GM23338 (cell line): ENCODE measurements at regions not wholly inside any gene's neighbourhood (a gene's known extent, or its start where the extent isn't known, plus 50 kb on each side); places are given as distances from the start of the nearest gene placed in this dataset.

Experiments
- ATAC-seq: fragments of 200-7000 bp; cut with Tn5 transposase; 3 replicates; pipeline ENCODE4 v1.9.1; 2020
- DNase-seq: peaks from one replicate; pipeline ENCODE4 v3.0.0-alpha.2; 2015; ENCODE audit warnings: low spot score
- H2AFZ ChIP-seq: fragments of 200-600 bp; sonication (generic); 2 replicates; pipeline ENCODE4 v1.8.0; 2016; ENCODE audit warnings: antibody characterized with exemption, mild to moderate bottlenecking, moderate library complexity
- H3F3A ChIP-seq: fragments of 200-600 bp; sonication (generic); replicated peaks from 2 replicates; pipeline ENCODE4 v1.8.0; 2017; ENCODE audit warnings: antibody characterized with exemption, mixed run types, low read depth
- H3K27ac ChIP-seq: fragments of 200-600 bp; sonication (generic); 2 replicates; pipeline ENCODE4 v1.6.1; 2016; ENCODE audit warnings: low read depth
- H3K27me3 ChIP-seq: fragments of 200-600 bp; sonication (generic); 2 replicates; pipeline ENCODE4 v1.8.0; 2016; ENCODE audit warnings: mild to moderate bottlenecking, mixed run types, moderate library complexity; ENCODE audit not compliant: insufficient read depth
- H3K36me3 ChIP-seq: fragments of 200-600 bp; sonication (generic); 2 replicates; pipeline ENCODE4 v1.8.0; 2016; ENCODE audit warnings: mild to moderate bottlenecking; ENCODE audit not compliant: insufficient read depth
- H3K4me1 ChIP-seq: fragments of 200-600 bp; sonication (generic); 2 replicates; pipeline ENCODE4 v1.8.0; 2016; ENCODE audit warnings: mild to moderate bottlenecking, moderate library complexity; ENCODE audit not compliant: insufficient read depth
- H3K4me2 ChIP-seq: fragments of 200-600 bp; sonication (generic); 2 replicates; pipeline ENCODE4 v1.7.1; 2017; ENCODE audit warnings: mixed run types
- H3K4me3 ChIP-seq: fragments of 200-600 bp; sonication (generic); 2 replicates; pipeline ENCODE4 v1.6.1; 2016; ENCODE audit warnings: mixed run types
- H3K79me2 ChIP-seq: fragments of 200-600 bp; sonication (generic); replicated peaks from 2 replicates; pipeline ENCODE4 v1.8.0; 2017; ENCODE audit warnings: mild to moderate bottlenecking; ENCODE audit not compliant: insufficient read depth
- H3K9me2 ChIP-seq: fragments of 200-600 bp; sonication (generic); 2 replicates; pipeline ENCODE4 v1.8.0; 2017; ENCODE audit not compliant: insufficient read depth
- H4K20me1 ChIP-seq: fragments of 200-600 bp; sonication (generic); replicated peaks from 2 replicates; pipeline ENCODE4 v1.8.0; 2017; ENCODE audit warnings: mild to moderate bottlenecking; ENCODE audit not compliant: insufficient read depth
- H3K27ac Mint-ChIP-seq: 2 replicates; pipeline ENCODE4 v1.8.0; 2020; ENCODE audit warnings: inconsistent platforms, mild to moderate bottlenecking, moderate library complexity, mixed read lengths
- H3K27me3 Mint-ChIP-seq: 3 replicates; pipeline ENCODE4 v1.8.0; 2022; ENCODE audit warnings: low read depth, mild to moderate bottlenecking, moderate library complexity, mixed read lengths, inconsistent platforms; ENCODE audit not compliant: insufficient read depth, poor library complexity
- H3K36me3 Mint-ChIP-seq: 3 replicates; pipeline ENCODE4 v1.8.0; 2021; ENCODE audit warnings: low read depth, mild to moderate bottlenecking, inconsistent platforms, moderate library complexity, mixed read lengths
- H3K4me1 Mint-ChIP-seq: 3 replicates; pipeline ENCODE4 v1.8.0; 2020; ENCODE audit warnings: mild to moderate bottlenecking, inconsistent platforms, mixed read lengths
- H3K4me3 Mint-ChIP-seq: 3 replicates; pipeline ENCODE4 v1.8.0; 2021; ENCODE audit warnings: moderate library complexity, mild to moderate bottlenecking, inconsistent platforms, mixed read lengths
- H3K9me3 Mint-ChIP-seq: 3 replicates; pipeline ENCODE4 v1.8.0; 2020; ENCODE audit warnings: moderate library complexity, mild to moderate bottlenecking, inconsistent platforms, mixed read lengths
- CREB1 ChIP-seq: fragments of 250-450 bp; sonication (Bioruptor Pico); IDR thresholded peaks from 2 replicates; pipeline ENCODE4 v1.5.0; 2020; ENCODE audit warnings: low read depth, mild to moderate bottlenecking, moderate library complexity
- EZH2 ChIP-seq: fragments of 200-600 bp; sonication (generic); IDR thresholded peaks from one replicate; pipeline ENCODE4 v1.8.0; 2017; ENCODE audit warnings: antibody characterized with exemption, mild to moderate bottlenecking, low read depth; ENCODE audit not compliant: unreplicated experiment
- EZH2phosphoT487 ChIP-seq: fragments of 200-600 bp; sonication (generic); IDR thresholded peaks from one replicate; pipeline ENCODE4 v1.8.1; 2018; ENCODE audit warnings: antibody characterized with exemption; ENCODE audit not compliant: unreplicated experiment
- JUNB ChIP-seq: IDR thresholded peaks from one replicate; pipeline ENCODE4 v1.6.1; 2016; ENCODE audit warnings: antibody characterized with exemption; ENCODE audit not compliant: unreplicated experiment
- NANOG ChIP-seq: IDR thresholded peaks from 2 replicates; pipeline ENCODE4 v1.6.1; 2016; ENCODE audit warnings: antibody characterized with exemption, borderline replicate concordance
- POLR2AphosphoS5 ChIP-seq: IDR thresholded peaks from 2 replicates; pipeline ENCODE4 v1.6.1; 2016; ENCODE audit warnings: antibody characterized with exemption, low read depth
- STAT1 ChIP-seq: IDR thresholded peaks from one replicate; pipeline ENCODE4 v1.6.1; 2016; ENCODE audit warnings: antibody characterized with exemption; ENCODE audit not compliant: unreplicated experiment
- ZNF114 ChIP-seq: fragments of 250-450 bp; sonication (Bioruptor Pico); IDR thresholded peaks from 2 replicates; pipeline ENCODE4 v1.5.0; 2020; ENCODE audit warnings: mild to moderate bottlenecking, moderate library complexity
- ZNF331 ChIP-seq: fragments of 250-450 bp; sonication (Bioruptor Pico); IDR thresholded peaks from 2 replicates; pipeline ENCODE4 v1.5.0; 2020; ENCODE audit warnings: low read depth, mild to moderate bottlenecking, moderate library complexity
- TF ChIP-seq, protein P1 (sequence below): fragments of 250-450 bp; sonication (Bioruptor Pico); IDR thresholded peaks from 2 replicates; pipeline ENCODE4 v1.5.0; 2020; ENCODE audit warnings: mild to moderate bottlenecking, moderate library complexity
- TF ChIP-seq, protein P2 (sequence below), 2 experiments: fragments of 200-600 bp in 1 of 2; sonication (generic) in 1 of 2; conservative IDR thresholded peaks; 2 replicates each; pipeline versions ENCODE4 v1.5.1 to v1.6.1; 2016 to 2017; ENCODE audit warnings: antibody characterized with exemption in 2 of 2, low read depth in 2 of 2, mild to moderate bottlenecking in 2 of 2, moderate library complexity in 1 of 2
- TF ChIP-seq, protein P3 (sequence below): IDR thresholded peaks from one replicate; pipeline ENCODE4 v1.6.1; 2018; ENCODE audit warnings: antibody characterized with exemption; ENCODE audit not compliant: unreplicated experiment
- TF ChIP-seq, protein P4 (sequence below): IDR thresholded peaks from 2 replicates; pipeline ENCODE4 v1.6.1; 2016; ENCODE audit warnings: antibody characterized with exemption

DNA sequence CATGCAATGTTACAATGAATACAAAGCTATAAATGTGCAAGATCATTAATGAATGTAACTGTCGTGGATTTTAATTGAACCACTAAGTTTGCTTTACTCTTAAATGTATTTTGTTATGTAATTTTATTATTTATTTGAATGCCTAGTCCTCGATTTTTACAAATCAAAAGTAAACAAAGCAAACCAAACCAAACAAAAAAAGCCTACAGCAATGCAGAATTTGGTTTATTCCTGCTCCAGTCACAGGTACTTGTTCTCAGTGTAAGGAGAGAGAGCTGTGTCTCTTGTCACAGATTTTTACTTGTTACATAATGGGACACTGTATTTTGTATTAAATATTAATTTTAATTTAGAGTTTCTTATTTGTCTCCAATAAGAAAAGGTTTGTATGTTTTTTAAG is 584.3 kb upstream of the SLITRK6 start:
- H3K27me3 Mint-ChIP-seq, result no peaks in the 10 kb centered on the region
- H3K4me2 ChIP-seq, result no peak overlapping the region
- DNase-seq, result no peak
- H3K4me1 Mint-ChIP-seq, result no peaks in the 10 kb centered on the region
- no peaks in the 10 kb centered on the region for H3K9me2 ChIP-seq
- H2AFZ ChIP-seq, result no peak overlapping the region
- no peaks in the 10 kb centered on the region for H3K36me3 ChIP-seq
- H3K4me3 ChIP-seq, result no peak overlapping the region
- no peak for ATAC-seq
- H3K79me2 ChIP-seq, result no peaks in the 10 kb centered on the region
- no peak overlapping the region for H3K4me3 Mint-ChIP-seq
- no peaks in the 10 kb centered on the region for H3K4me1 ChIP-seq
- no peak for TF ChIP-seq POLR2AphosphoS5
- TF ChIP-seq, protein P1, sequence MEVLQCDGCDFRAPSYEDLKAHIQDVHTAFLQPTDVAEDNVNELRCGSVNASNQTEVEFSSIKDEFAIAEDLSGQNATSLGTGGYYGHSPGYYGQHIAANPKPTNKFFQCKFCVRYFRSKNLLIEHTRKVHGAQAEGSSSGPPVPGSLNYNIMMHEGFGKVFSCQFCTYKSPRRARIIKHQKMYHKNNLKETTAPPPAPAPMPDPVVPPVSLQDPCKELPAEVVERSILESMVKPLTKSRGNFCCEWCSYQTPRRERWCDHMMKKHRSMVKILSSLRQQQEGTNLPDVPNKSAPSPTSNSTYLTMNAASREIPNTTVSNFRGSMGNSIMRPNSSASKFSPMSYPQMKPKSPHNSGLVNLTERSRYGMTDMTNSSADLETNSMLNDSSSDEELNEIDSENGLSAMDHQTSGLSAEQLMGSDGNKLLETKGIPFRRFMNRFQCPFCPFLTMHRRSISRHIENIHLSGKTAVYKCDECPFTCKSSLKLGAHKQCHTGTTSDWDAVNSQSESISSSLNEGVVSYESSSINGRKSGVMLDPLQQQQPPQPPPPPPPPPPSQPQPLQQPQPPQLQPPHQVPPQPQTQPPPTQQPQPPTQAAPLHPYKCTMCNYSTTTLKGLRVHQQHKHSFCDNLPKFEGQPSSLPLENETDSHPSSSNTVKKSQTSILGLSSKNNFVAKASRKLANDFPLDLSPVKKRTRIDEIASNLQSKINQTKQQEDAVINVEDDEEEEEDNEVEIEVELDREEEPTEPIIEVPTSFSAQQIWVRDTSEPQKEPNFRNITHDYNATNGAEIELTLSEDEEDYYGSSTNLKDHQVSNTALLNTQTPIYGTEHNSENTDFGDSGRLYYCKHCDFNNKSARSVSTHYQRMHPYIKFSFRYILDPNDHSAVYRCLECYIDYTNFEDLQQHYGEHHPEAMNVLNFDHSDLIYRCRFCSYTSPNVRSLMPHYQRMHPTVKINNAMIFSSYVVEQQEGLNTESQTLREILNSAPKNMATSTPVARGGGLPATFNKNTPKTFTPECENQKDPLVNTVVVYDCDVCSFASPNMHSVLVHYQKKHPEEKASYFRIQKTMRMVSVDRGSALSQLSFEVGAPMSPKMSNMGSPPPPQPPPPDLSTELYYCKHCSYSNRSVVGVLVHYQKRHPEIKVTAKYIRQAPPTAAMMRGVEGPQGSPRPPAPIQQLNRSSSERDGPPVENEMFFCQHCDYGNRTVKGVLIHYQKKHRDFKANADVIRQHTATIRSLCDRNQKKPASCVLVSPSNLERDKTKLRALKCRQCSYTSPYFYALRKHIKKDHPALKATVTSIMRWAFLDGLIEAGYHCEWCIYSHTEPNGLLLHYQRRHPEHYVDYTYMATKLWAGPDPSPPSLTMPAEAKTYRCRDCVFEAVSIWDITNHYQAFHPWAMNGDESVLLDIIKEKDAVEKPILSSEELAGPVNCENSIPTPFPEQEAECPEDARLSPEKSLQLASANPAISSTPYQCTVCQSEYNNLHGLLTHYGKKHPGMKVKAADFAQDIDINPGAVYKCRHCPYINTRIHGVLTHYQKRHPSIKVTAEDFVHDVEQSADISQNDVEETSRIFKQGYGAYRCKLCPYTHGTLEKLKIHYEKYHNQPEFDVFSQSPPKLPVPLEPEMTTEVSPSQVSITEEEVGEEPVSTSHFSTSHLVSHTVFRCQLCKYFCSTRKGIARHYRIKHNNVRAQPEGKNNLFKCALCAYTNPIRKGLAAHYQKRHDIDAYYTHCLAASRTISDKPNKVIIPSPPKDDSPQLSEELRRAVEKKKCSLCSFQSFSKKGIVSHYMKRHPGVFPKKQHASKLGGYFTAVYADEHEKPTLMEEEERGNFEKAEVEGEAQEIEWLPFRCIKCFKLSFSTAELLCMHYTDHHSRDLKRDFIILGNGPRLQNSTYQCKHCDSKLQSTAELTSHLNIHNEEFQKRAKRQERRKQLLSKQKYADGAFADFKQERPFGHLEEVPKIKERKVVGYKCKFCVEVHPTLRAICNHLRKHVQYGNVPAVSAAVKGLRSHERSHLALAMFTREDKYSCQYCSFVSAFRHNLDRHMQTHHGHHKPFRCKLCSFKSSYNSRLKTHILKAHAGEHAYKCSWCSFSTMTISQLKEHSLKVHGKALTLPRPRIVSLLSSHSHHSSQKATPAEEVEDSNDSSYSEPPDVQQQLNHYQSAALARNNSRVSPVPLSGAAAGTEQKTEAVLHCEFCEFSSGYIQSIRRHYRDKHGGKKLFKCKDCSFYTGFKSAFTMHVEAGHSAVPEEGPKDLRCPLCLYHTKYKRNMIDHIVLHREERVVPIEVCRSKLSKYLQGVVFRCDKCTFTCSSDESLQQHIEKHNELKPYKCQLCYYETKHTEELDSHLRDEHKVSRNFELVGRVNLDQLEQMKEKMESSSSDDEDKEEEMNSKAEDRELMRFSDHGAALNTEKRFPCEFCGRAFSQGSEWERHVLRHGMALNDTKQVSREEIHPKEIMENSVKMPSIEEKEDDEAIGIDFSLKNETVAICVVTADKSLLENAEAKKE (CRISPR knock-in tag), result no peak
- TF ChIP-seq JUNB, result no peak
- TF ChIP-seq EZH2phosphoT487, result no peak
- TF ChIP-seq, protein P2, sequence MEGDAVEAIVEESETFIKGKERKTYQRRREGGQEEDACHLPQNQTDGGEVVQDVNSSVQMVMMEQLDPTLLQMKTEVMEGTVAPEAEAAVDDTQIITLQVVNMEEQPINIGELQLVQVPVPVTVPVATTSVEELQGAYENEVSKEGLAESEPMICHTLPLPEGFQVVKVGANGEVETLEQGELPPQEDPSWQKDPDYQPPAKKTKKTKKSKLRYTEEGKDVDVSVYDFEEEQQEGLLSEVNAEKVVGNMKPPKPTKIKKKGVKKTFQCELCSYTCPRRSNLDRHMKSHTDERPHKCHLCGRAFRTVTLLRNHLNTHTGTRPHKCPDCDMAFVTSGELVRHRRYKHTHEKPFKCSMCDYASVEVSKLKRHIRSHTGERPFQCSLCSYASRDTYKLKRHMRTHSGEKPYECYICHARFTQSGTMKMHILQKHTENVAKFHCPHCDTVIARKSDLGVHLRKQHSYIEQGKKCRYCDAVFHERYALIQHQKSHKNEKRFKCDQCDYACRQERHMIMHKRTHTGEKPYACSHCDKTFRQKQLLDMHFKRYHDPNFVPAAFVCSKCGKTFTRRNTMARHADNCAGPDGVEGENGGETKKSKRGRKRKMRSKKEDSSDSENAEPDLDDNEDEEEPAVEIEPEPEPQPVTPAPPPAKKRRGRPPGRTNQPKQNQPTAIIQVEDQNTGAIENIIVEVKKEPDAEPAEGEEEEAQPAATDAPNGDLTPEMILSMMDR (conservative IDR thresholded peaks at IDR 0.05; ENCODE audit: low read depth in 2 of 2), result no peak
- no peak for TF ChIP-seq ZNF114 (CRISPR knock-in tag)
- TF ChIP-seq STAT1, result no peak
- no peak for TF ChIP-seq NANOG
- TF ChIP-seq, protein P3, sequence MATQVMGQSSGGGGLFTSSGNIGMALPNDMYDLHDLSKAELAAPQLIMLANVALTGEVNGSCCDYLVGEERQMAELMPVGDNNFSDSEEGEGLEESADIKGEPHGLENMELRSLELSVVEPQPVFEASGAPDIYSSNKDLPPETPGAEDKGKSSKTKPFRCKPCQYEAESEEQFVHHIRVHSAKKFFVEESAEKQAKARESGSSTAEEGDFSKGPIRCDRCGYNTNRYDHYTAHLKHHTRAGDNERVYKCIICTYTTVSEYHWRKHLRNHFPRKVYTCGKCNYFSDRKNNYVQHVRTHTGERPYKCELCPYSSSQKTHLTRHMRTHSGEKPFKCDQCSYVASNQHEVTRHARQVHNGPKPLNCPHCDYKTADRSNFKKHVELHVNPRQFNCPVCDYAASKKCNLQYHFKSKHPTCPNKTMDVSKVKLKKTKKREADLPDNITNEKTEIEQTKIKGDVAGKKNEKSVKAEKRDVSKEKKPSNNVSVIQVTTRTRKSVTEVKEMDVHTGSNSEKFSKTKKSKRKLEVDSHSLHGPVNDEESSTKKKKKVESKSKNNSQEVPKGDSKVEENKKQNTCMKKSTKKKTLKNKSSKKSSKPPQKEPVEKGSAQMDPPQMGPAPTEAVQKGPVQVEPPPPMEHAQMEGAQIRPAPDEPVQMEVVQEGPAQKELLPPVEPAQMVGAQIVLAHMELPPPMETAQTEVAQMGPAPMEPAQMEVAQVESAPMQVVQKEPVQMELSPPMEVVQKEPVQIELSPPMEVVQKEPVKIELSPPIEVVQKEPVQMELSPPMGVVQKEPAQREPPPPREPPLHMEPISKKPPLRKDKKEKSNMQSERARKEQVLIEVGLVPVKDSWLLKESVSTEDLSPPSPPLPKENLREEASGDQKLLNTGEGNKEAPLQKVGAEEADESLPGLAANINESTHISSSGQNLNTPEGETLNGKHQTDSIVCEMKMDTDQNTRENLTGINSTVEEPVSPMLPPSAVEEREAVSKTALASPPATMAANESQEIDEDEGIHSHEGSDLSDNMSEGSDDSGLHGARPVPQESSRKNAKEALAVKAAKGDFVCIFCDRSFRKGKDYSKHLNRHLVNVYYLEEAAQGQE, result no peak
- no peak for TF ChIP-seq ZNF331
- TF ChIP-seq, protein P4, sequence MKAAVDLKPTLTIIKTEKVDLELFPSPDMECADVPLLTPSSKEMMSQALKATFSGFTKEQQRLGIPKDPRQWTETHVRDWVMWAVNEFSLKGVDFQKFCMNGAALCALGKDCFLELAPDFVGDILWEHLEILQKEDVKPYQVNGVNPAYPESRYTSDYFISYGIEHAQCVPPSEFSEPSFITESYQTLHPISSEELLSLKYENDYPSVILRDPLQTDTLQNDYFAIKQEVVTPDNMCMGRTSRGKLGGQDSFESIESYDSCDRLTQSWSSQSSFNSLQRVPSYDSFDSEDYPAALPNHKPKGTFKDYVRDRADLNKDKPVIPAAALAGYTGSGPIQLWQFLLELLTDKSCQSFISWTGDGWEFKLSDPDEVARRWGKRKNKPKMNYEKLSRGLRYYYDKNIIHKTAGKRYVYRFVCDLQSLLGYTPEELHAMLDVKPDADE, result no peak
- TF ChIP-seq CREB1, result no peak
- TF ChIP-seq EZH2, result no peak
- H3F3A ChIP-seq, result no peaks in the 10 kb centered on the region
- no peaks in the 10 kb centered on the region for H4K20me1 ChIP-seq
- no peaks in the 10 kb centered on the region; the same call in 2 of the 3 replicates for H3K36me3 Mint-ChIP-seq
- H3K9me3 Mint-ChIP-seq, result no peaks in the 10 kb centered on the region
- no peak overlapping the region for H3K27ac ChIP-seq
- H3K27ac Mint-ChIP-seq, result no peak overlapping the region
- H3K27me3 ChIP-seq, result no peaks in the 10 kb centered on the region
